B cell (primary cell): ENCODE measurements at regions not wholly inside any gene's neighbourhood (a gene's known extent, or its start where the extent isn't known, plus 50 kb on each side); places are given as distances from the start of the nearest gene placed in this dataset.

Experiments used
- EZH2 ChIP-seq: IDR thresholded peaks from 2 replicates; pipeline ENCODE4 v1.6.1; 2012; ENCODE audit warnings: borderline replicate concordance, low read depth, mild to moderate bottlenecking, moderate library complexity, low read length; ENCODE audit not compliant: insufficient read depth, poor library complexity, severe bottlenecking
- TF ChIP-seq, protein P1 (sequence below): fragments of 200-600 bp; IDR thresholded peaks from one replicate; pipeline ENCODE4 v1.8.0; 2022; ENCODE audit warnings: antibody characterized with exemption, mild to moderate bottlenecking

GRCh38 chr13:43990829-43991228, 111.1 kb downstream of the LACC1 start:
- TF ChIP-seq, protein P1, sequence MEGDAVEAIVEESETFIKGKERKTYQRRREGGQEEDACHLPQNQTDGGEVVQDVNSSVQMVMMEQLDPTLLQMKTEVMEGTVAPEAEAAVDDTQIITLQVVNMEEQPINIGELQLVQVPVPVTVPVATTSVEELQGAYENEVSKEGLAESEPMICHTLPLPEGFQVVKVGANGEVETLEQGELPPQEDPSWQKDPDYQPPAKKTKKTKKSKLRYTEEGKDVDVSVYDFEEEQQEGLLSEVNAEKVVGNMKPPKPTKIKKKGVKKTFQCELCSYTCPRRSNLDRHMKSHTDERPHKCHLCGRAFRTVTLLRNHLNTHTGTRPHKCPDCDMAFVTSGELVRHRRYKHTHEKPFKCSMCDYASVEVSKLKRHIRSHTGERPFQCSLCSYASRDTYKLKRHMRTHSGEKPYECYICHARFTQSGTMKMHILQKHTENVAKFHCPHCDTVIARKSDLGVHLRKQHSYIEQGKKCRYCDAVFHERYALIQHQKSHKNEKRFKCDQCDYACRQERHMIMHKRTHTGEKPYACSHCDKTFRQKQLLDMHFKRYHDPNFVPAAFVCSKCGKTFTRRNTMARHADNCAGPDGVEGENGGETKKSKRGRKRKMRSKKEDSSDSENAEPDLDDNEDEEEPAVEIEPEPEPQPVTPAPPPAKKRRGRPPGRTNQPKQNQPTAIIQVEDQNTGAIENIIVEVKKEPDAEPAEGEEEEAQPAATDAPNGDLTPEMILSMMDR = no peak
- no peak for TF ChIP-seq EZH2
